ENCODE measurements at regions not wholly inside any gene's neighbourhood (a gene's known extent, or its start where the extent isn't known, plus 50 kb on each side); places are given as distances from the start of the nearest gene placed in this dataset.

GRCh38 chr3:176816937-176817336 lies 380.3 kb downstream of the TBL1XR1 start:
- TF ChIP-seq POLR2A (IDR thresholded peaks at IDR 0.05) (no peak), CTCF (IDR thresholded peaks at IDR 0.05) (no peak)

Measured in thyroid gland (tissue), 4 donors.